ENCODE measurements at regions not wholly inside any gene's neighbourhood (a gene's known extent, or its start where the extent isn't known, plus 50 kb on each side); places are given as distances from the start of the nearest gene placed in this dataset.

DNA sequence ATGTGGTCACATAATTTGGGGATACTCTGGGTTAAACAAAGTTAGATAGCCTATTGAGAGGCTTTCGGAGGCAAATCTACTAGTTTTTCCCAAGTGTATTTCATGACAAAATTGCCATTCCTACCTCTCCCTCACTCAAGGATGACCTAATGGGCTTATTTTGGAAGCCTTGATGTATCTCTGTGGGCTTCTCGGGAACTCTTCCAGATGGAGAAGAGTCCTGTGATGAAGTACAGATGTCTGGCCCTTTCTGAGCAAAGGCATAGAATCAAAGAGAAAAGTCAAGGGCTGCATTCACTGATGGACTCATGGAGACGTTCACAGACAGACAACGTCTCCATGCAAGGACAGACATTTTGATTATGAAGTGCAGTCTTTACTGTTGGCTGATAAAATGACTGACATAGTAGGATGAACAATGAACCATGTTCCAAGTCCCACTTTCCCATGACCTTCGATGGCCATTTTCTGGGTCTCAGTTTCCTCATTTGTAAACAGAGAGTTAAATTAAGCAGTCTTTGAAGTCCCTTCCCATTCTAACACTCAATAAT is 347.2 kb upstream of the CD180 start:
- TF ChIP-seq, protein P1, sequence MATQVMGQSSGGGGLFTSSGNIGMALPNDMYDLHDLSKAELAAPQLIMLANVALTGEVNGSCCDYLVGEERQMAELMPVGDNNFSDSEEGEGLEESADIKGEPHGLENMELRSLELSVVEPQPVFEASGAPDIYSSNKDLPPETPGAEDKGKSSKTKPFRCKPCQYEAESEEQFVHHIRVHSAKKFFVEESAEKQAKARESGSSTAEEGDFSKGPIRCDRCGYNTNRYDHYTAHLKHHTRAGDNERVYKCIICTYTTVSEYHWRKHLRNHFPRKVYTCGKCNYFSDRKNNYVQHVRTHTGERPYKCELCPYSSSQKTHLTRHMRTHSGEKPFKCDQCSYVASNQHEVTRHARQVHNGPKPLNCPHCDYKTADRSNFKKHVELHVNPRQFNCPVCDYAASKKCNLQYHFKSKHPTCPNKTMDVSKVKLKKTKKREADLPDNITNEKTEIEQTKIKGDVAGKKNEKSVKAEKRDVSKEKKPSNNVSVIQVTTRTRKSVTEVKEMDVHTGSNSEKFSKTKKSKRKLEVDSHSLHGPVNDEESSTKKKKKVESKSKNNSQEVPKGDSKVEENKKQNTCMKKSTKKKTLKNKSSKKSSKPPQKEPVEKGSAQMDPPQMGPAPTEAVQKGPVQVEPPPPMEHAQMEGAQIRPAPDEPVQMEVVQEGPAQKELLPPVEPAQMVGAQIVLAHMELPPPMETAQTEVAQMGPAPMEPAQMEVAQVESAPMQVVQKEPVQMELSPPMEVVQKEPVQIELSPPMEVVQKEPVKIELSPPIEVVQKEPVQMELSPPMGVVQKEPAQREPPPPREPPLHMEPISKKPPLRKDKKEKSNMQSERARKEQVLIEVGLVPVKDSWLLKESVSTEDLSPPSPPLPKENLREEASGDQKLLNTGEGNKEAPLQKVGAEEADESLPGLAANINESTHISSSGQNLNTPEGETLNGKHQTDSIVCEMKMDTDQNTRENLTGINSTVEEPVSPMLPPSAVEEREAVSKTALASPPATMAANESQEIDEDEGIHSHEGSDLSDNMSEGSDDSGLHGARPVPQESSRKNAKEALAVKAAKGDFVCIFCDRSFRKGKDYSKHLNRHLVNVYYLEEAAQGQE (IDR thresholded peaks at IDR 0.05; ENCODE audit: insufficient read depth in 1 of 2, low read depth in 2 of 2, low read length in 2 of 2), result no peak
- TF ChIP-seq POLR2AphosphoS5 (IDR thresholded peaks at IDR 0.05; ENCODE audit: low read depth, low read length) (no peak), TAF1 (IDR thresholded peaks at IDR 0.05; ENCODE audit: borderline replicate concordance, insufficient read depth, low read length) (no peak), SIN3A (IDR thresholded peaks at IDR 0.05; ENCODE audit: borderline replicate concordance, insufficient read depth, low read length) (no peak)

All from PFSK-1 (cell line).